GM19324 (cell line): ENCODE measurements at regions not wholly inside any gene's neighbourhood (a gene's known extent, or its start where the extent isn't known, plus 50 kb on each side); places are given as distances from the start of the nearest gene placed in this dataset.
"Not testable (repeated sequence)": the region's sequence is repeated elsewhere in the genome, so short reads cannot be mapped to it uniquely, and the experiment has no call there.

ENCODE experiments used
- ATAC-seq: cut with Tn5 transposase; IDR thresholded peaks from one replicate; pipeline ENCODE4 v1.9.1; 2021; ENCODE audit warnings: mild to moderate bottlenecking, moderate library complexity; ENCODE audit not compliant: unreplicated experiment, low FRiP score

DNA sequence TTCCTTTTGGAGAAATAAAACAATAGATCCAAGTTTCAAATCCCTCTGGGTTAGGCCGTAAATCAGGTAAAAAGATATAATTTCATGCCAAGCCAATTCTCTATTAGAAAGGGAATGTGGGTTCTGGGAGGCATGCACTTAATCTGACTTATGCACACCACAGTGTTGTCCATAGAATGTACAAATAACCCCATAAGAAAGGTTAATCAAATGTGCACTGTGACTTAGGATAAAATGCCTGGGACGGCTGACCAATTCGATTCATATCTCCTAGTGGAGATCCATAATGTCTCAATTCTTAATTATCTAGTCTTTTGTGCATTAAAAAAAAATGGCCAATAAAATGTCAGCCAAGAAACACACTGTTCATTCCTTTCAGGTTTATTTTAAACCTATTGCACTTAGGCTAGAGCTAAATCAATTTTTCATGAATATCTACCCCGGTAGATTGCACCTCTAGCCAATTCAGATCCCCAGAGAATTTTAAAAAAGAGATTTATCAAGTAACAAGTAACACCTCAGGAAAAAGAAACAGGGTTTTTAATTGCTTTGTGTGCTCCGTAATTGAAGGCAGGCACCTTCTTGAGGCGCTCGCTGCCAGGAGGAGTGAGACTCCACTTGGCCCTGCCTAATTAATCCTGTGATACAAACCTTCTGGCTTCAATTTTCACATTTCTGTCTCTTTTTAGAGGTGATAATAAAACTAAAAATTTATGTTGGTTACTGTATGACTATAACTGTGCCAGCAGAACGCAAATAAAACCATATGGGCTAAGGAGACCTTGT lies 265.1 kb downstream of the ETV1 start:
- ATAC-seq, result no peak

- ATAC-seq, result no peak
Measured at GRCh38 chr7:13724977-13725566, 264.4 kb downstream of the ETV1 start.

DNA sequence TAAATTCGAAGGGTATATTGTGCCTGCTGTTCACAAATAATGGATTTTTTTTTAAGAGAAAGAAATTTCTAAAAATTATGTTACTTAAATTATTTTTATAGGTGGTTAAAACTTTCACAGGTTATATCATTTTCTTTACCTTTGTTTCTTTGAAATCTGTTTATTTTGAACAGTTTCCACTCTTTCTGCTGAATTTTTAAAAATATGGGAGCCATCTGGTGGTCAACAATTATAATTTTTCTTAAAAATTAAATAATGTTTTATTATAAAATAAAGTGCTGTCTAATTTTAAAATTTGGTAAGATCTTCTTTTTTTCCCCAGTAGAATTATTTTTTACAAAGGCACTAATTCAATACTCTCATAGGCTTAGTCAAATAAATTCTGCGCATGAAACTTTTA lies 263.9 kb downstream of the ETV1 start:
- no peak for ATAC-seq

GRCh38 chr7:13727279-13727678 lies 262.2 kb downstream of the ETV1 start:
- ATAC-seq, result no peak

- ATAC-seq, result no peak
Measured at GRCh38 chr7:13727751-13728150, 261.7 kb downstream of the ETV1 start.

GRCh38 chr7:13728430-13728829 lies 261.0 kb downstream of the ETV1 start:
- ATAC-seq, result not testable (repeated sequence)

DNA sequence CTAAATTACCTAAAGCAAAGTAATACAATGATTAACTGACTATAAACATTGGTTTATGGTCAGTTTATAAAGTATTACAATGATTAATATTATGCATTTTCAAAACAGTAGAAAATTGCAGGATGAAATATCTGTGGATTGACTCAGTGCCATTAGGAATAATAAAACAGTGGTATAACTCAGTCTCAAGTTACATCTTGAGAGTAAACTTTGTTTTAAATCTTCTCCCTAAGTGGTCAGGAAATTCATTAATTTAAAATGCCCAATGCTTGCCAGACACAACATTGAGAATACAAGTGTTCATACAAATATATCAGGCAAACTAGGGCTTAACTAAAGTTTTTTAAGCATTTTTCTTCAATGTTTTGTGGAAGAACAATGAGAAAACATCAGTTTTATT lies 257.8 kb downstream of the ETV1 start:
- no peak for ATAC-seq

- ATAC-seq, result no peak
Measured at GRCh38 chr7:13737563-13737962, 251.9 kb downstream of the ETV1 start.

- no peak for ATAC-seq
Measured at GRCh38 chr7:13742126-13742525, 247.3 kb downstream of the ETV1 start.

DNA sequence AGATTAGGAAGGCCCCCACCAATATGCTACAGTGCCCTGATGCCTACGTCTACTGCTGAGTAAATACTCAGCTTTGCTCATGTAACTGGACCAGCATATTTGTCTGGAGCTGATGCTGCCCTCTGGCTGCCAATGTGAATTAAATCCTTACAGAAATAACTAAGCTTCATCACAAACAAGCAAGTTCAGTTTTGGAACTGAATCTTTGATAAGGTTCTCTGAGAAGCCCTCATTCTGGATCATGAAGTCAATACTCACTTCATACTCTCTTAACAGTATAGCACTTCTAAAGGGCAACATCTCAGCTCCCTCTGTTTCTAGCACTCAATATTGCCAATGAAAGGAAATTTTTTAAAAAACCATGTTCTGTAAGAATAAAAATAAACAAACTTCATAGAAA lies 246.7 kb downstream of the ETV1 start:
- no peak for ATAC-seq

DNA sequence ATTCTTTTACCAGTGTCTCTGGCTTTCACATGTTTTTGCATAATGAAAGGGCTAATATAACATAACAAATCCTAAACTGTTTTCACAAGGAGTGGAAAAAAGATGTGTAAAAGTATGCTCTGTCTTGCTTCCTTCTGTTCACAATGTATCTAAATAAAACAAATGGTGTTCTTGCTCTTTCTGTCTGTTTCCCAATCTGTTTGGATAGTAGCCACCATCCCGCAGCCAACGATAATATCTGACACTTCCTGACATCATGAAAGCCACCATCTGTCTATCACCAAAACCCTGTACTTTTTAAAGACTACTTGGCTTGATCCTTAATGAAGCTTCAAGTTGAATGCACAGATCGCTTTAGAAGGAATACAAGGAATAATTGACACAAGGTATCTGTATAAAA lies 246.2 kb downstream of the ETV1 start:
- ATAC-seq, result no peak

- ATAC-seq, result no peak
Measured at GRCh38 chr7:13745530-13745929, 243.9 kb downstream of the ETV1 start.

DNA sequence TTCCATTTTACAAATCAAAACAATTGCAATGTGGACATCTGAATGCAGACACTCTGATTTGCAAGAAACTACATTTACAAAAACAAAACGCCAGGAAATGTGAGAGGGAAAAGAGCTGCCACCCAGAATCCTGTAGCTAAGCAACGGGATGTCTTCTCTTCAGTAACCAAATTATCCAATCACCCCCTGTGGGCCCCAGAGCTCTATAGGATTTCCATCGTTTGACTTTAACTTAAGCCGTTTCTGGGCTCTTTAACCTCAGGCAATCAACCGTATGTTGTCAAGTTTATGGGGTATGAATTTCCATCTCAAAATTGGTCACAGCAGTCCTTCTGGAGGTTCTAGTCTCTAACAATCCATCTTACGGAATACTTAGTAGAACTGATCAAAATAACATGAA lies 240.5 kb downstream of the ETV1 start:
- ATAC-seq, result no peak

GRCh38 chr7:13749636-13750035 lies 239.8 kb downstream of the ETV1 start:
- ATAC-seq, result no peak

GRCh38 chr7:13751766-13752165 lies 237.7 kb downstream of the ETV1 start:
- no peak for ATAC-seq

DNA sequence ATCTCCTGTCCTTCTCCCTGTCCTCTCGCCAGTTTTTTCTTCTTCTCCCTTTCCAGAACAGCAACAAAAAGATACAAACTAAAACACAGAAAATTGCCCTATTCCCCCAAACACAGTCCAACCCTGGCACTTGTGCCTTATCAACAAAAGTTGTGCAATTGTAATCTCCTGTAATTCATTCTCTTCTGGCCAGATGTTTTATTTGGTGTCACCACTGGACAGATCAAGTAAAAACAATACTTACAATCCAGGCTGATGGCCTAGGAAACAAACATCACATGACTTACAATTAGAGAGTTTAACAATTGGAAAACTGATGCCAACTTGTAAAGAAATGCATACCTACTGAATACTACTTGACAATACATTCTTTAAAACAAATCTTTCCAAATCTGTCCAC lies 231.6 kb downstream of the ETV1 start:
- no peak for ATAC-seq

DNA sequence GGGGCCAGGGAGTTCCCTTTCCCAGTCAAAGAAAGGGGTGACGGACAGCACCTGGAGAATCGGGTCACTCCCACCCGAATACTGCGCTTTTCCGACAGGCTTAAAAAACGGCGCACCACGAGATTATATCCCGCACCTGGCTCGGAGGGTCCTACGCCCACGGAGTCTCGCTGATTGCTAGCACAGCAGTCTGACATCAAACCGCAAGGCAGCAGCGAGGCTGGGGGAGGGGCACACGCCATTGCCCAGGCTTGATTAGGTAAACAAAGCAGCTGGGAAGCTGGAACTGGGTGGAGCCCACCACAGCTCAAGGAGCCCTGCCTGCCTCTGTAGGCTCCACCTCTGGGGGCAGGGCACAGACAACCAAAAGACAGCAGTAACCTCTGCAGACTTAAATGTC lies 223.6 kb downstream of the ETV1 start:
- not testable (repeated sequence) for ATAC-seq

DNA sequence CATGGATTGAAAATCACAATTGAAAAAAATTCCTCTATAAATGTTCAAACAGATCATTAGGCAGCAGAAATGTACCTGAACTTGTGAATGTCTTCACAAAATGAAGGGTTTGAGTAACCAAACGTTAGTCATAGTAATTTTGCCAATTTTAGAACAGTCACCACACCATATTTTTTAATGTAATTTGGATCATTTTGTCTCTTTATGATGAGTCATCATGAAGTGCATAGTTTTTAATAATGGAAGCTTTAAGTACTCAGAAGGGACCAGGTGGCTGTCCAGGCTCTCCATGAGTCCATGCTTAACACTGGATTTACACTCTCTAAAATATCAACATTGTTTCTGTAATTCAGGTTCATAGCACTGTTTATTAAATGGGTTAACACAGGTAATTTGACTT lies 219.2 kb downstream of the ETV1 start:
- ATAC-seq, result no peak

DNA sequence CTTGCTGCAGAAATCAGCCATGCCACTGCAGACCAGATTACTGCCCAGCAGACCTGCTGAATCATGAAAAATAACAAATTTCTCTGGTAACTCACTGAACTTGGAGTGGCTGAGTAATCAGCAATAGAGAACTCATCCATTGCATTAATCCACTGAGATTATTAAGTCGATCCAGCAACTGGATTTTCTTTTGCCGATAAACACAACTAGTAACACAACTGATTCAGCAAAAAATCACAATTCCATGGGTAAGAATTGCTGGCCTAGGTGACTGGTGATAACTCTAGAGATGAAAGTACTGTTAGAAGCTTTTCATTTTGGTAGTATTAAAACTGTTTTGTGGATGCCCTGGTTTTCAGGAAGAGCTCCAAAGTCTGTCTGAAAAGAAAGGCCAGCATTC lies 214.5 kb downstream of the ETV1 start:
- ATAC-seq, result no peak

GRCh38 chr7:13777242-13777641 lies 212.2 kb downstream of the ETV1 start:
- no peak for ATAC-seq

DNA sequence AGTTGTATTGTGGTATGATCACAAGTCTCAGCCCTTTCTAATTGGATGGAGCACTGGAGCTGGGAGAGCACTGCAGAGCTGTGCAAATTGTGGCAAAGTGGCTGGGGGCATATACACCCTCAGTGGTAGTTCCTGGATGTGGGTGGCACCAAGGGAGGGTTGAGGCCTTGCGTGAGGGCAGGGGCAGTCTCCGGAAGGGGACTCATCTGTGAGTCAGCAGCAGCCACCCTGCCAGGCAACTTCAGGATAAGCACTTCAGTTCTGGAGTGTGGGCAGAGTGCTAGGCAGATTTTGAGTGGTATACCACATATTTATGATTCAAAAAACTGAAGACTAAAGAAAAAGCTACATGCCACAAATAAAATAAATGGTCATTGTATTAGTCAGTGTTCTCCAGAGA lies 210.5 kb downstream of the ETV1 start:
- no peak for ATAC-seq

GRCh38 chr7:13790611-13791010 lies 198.9 kb downstream of the ETV1 start:
- ATAC-seq, result no peak
